ENCODE measurements at regions not wholly inside any gene's neighbourhood (a gene's known extent, or its start where the extent isn't known, plus 50 kb on each side); places are given as distances from the start of the nearest gene placed in this dataset.
A peak's percentile ranks its signal among the peaks of the same experiment; 100 is the strongest.

DNA sequence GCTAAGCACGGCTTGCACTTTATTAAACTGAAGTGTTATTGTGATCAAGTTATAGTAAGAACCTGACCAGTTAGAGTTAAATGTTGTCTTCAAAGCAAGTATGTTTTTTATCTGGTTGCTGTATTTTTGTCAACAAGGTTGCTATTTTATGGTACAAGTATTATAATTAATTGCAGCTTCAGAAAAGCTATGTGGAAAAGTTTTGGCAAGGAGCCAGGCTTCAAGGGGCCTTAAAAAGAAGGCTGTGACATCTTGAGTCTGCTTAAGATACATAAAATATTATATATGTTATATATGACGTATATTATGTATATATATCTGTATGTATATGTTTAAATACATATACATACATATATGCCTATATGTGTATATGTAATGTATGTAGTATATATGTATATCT lies 1461.2 kb upstream of the CDH8 start:
- no peak overlapping the region for H3K4me3 ChIP-seq
- TF ChIP-seq, protein P1, sequence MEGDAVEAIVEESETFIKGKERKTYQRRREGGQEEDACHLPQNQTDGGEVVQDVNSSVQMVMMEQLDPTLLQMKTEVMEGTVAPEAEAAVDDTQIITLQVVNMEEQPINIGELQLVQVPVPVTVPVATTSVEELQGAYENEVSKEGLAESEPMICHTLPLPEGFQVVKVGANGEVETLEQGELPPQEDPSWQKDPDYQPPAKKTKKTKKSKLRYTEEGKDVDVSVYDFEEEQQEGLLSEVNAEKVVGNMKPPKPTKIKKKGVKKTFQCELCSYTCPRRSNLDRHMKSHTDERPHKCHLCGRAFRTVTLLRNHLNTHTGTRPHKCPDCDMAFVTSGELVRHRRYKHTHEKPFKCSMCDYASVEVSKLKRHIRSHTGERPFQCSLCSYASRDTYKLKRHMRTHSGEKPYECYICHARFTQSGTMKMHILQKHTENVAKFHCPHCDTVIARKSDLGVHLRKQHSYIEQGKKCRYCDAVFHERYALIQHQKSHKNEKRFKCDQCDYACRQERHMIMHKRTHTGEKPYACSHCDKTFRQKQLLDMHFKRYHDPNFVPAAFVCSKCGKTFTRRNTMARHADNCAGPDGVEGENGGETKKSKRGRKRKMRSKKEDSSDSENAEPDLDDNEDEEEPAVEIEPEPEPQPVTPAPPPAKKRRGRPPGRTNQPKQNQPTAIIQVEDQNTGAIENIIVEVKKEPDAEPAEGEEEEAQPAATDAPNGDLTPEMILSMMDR (IDR thresholded peaks at IDR 0.05) = no peak
- TF ChIP-seq POLR2A (IDR thresholded peaks at IDR 0.05) = no peak
- no peaks in the 10 kb centered on the region for H3K27me3 ChIP-seq
- no peak for ATAC-seq
- H3K4me1 ChIP-seq = no peaks in the 10 kb centered on the region
- intact Hi-C loops (cut with DNase I) = no loop called here
- WGBS, 4 donors = 79 to 86% (median 82%) methylated on average over 2 of the region's 2 CpGs
- DNase-seq = no peak
- H3K27ac ChIP-seq = no peak overlapping the region
- H3K36me3 ChIP-seq = no peaks in the 10 kb centered on the region
- H3K9me3 ChIP-seq = no peaks in the 10 kb centered on the region

DNA sequence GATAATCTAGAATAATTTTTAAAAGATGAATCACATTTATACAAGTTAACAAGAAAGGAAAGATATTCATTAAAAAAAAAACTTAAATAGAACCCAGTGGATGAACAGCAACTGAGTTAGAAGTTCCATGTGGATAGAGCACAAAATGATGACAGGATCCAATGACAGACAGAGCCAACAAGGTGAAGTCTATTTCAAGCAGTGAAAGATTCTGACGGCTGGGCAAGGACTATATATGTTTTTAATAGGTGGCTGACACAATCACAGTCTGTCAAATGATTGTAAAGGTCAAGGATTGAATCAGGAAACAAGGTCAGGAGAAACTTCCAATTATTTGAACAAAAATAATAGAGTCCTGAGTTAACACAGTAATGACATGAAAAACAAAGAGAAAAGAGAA lies 1460.0 kb upstream of the CDH8 start:
- Histone ChIP-seq H3K27me3 (no peaks in the 10 kb centered on the region), H3K4me1 (no peaks in the 10 kb centered on the region), H3K9me3 (no peaks in the 10 kb centered on the region), H3K4me3 (no peak overlapping the region), H3K27ac (no peak overlapping the region), H3K36me3 (no peaks in the 10 kb centered on the region)
- 6 to 21% (median 15%) methylated on average over 1 of the region's 1 CpG for WGBS, 4 donors
- peak in 3 of 4 donors; percentile 64 to 67 (median 66) for ATAC-seq
- no peak for DNase-seq
- intact Hi-C loops (cut with DNase I) = no loop called here
- TF ChIP-seq, protein P1 (IDR thresholded peaks at IDR 0.05) = no peak
- TF ChIP-seq POLR2A (IDR thresholded peaks at IDR 0.05) = no peak

DNA sequence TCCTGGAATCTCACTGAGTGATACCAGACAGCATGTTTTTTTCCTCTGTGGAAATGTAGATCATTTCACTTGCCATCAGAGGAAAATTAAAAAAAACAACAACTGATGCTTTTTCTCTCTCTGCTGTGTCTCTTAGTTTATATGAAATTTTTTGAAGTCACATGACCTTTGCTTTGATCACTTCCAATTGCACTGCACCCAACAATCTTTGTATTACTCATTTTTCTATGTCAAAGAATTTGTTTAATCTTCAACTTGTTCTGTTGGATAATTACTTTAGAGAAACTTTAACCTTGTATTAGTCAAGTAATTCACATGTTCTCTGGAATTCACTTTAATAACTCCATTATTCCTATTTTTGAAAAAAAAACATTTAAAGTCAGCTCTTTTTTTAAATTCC lies 1452.7 kb upstream of the CDH8 start:
- no peaks in the 10 kb centered on the region for H3K27me3 ChIP-seq
- TF ChIP-seq, protein P1 (IDR thresholded peaks at IDR 0.05) = no peak
- no peak for TF ChIP-seq POLR2A (IDR thresholded peaks at IDR 0.05)

DNA sequence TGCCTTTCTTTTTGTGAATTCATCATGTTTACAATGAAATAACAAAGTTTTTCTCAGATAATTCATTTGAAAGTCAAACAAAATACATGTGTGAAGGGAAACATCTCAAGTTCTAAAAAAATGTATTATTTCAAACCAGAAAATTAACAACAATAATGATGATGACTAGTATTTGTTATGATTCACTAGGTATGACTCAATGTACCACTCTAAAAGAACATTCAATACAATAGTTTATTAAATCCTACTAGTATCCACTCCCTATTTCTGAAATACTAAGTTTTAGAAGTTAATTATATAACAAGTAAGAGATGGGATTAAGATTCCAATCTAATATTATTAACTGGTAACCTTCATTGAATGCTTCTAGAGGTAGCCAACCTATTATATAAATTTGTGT lies 1444.8 kb upstream of the CDH8 start:
- Histone ChIP-seq H3K27ac (no peak overlapping the region), H3K4me1 (no peaks in the 10 kb centered on the region), H3K27me3 (no peaks in the 10 kb centered on the region), H3K4me3 (no peak overlapping the region), H3K9me3 (no peaks in the 10 kb centered on the region), H3K36me3 (no peaks in the 10 kb centered on the region)
- ATAC-seq = no peak
- intact Hi-C loops (cut with DNase I) = no loop called here
- no peak for TF ChIP-seq POLR2A (IDR thresholded peaks at IDR 0.05)
- TF ChIP-seq, protein P1 (IDR thresholded peaks at IDR 0.05) = no peak
- DNase-seq = no peak

More for the DNA sequence above, 1452.7 kb upstream of the CDH8 start:
- DNase-seq (no peak), ATAC-seq (no peak)
- no peaks in the 10 kb centered on the region for H3K9me3 ChIP-seq
- H3K4me1 ChIP-seq = no peaks in the 10 kb centered on the region
- no peak overlapping the region for H3K27ac ChIP-seq
- intact Hi-C loops (cut with DNase I) = no loop called here
- no peak overlapping the region for H3K4me3 ChIP-seq
- H3K36me3 ChIP-seq = no peaks in the 10 kb centered on the region
